ELF-1 (cell line): ENCODE measurements at regions not wholly inside any gene's neighbourhood (a gene's known extent, or its start where the extent isn't known, plus 50 kb on each side); places are given as distances from the start of the nearest gene placed in this dataset.
A peak's percentile ranks its signal among the peaks of the same experiment; 100 is the strongest.
"Not testable (repeated sequence)": the region's sequence is repeated elsewhere in the genome, so short reads cannot be mapped to it uniquely, and the experiment has no call there.

Experiments used
- DNase-seq: peaks from one replicate; pipeline ENCODE4 v3.0.0-alpha.2; 2016; ENCODE audit warnings: low read depth, low spot score

DNA sequence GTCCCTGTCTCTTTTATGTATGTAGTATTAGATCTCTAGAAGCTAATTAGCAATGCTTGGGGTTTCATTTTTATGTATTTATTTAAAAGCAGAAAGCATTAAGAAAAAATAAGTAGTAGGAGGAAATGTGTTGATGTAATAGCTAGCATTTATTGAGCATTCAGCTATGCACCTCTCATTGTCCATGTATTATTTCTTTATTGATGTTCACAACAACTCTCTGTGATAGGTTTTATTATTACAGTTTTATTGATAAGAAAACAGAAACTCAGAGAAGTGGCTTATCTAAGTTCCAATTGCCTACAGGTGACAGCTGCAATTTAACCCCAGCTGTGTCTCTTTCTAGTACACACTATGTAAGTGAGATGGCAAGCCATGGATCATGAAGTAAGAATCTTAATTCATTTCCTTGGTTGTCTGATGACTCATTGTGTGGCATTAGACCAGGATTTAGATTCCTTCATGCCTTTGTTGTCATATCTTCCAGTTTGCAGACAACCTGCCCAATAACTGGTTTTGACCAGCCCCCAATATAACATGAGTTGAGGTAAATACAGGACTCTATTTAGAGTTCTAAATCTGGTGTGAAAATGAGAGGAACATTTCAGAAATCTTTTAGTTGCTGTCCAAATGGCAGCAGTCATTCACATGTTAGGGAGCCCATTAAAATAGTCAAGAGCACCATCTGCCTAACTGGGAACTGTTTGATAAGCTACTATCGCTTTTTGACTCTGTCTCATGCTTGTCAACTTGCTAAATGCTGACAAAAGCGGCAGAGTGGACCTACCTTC lies 170.8 kb upstream of the PHACTR1 start:
- DNase-seq, result no peak

DNA sequence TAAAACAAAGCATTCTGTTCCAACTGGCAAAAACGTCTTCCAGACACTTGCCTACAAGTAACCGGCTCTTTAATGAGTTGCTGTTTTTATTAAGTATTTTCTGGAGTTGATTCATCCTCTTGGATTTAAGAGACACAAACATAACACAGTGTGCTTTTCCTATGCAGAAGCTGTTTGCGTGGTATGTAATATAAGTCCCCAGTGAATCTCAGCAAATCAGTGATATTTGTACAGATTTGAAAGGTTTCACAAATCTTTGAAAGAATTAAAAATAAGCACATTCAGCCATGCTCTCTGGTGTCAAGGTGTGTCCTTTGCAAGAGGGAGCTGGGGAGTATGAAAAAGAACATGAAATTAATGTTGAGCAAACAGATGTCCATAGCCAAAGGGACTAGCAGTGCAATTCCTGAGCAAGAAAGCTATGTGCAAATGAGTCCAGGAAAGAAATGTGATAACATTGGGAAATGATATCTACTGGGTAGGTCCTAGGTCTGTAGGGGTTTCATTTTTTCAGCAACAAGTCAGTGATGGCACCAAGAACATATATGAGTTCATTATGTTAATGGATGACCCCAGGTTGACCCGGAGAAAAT lies 170.1 kb upstream of the PHACTR1 start:
- no peak for DNase-seq

DNA sequence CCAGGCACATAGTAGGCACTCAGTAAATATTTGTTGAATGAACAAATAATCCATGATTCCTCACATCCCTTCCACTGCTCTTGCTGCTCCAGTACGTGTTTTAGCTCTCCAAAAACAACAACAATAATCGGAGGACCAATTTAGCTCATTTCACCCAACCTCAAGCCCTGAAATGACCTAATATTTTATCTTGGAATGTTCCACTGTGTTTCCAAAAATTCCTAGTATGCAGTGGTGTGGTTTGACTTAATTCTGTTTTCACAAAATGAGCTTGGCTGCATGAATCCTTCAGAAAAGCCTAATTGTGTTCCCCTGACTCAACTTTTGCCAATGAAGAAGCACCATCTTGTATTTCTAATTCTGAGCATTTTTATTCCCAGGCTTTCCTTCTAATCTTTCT lies 168.0 kb upstream of the PHACTR1 start:
- no peak for DNase-seq

DNA sequence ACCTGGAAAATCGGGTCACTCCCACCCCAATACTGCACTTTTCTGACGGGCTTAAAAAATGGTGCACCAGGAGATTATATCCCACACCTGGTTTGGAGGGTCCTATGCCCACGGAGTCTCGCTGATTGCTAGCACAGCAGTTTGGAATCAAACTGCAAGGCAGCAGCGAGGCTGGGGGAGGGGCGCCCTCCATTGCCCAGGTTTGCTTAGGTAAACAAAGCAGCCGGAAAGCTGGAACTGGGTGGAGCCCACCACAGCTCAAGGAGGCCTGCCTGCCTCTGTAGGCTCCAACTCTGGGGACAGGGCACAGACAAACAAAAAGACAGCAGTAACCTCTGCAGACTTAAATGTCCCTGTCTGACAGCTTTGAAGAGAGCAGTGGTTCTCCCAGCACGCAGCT lies 167.1 kb upstream of the PHACTR1 start:
- not testable (repeated sequence) for DNase-seq

DNA sequence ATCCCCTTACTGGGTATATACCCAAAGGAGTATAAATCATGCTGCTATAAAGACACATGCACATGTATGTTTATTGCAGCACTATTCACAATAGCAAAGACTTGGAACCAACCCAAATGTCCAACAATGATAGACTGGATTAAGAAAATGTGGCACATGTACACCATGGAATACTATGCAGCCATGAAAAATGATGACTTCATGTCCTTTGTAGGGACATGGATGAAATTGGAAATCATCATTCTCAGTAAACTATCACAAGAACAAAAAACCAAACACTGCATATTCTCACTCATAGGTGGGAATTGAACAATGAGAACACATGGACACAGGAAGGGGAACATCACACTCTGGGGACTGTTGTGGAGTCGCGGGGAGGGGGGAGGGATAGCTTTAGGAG lies 161.7 kb upstream of the PHACTR1 start:
- DNase-seq, result not testable (repeated sequence)

DNA sequence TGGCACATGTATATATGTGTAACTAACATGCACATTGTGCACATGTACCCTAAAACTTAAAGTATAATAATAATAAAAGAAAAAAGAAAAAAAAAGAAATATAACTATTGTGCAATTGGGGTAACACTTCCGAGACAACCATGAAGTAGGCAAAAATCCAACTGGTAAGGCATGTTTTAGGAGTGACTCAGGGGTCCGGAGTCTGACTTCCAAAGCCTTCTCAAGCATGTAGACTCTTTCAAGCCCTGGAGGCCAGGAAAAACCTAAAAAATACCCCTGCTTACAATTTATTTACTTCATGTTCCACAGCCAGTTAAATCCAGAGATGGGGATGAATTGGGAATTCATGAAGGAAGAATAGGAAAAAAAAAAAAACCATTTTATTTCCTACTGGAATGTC lies 161.3 kb upstream of the PHACTR1 start:
- no peak for DNase-seq

DNA sequence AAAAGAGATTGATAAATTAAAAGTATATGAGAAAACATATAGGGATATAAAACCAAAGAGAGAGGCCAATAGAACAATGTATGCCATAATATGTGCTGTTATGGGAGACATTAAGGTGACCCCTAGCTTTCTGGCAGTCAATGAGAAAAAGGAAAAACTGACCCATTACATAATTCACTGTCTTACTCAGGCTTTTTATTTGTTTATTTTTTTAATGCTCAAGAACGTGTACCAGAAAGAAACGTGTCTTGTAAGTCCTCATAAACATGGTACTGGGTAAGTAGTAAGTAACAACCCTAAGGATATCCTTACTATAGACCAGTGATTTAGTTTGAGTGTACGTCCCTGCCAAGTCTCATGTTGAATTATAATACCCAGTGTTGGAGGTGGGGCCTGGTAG lies 160.8 kb upstream of the PHACTR1 start:
- DNase-seq, result no peak

DNA sequence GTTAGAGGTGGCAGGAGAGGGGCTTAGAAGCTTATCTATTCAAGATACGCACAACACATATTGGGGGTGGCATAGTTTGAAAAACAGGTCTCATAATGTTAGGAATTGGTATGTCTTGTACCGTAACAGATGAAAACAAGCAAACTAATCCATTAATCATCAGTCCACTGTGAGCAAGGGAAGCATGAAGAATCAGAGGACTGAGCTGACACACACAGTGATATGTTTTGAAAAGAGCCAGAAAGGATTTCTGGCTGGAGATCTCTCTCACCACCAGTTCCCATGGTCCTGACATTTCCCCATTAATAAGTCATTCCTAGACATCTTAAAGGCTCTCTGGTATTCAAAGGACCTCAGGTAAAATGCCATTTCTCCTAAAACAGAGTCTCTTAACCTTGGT lies 158.8 kb upstream of the PHACTR1 start:
- no peak for DNase-seq

DNA sequence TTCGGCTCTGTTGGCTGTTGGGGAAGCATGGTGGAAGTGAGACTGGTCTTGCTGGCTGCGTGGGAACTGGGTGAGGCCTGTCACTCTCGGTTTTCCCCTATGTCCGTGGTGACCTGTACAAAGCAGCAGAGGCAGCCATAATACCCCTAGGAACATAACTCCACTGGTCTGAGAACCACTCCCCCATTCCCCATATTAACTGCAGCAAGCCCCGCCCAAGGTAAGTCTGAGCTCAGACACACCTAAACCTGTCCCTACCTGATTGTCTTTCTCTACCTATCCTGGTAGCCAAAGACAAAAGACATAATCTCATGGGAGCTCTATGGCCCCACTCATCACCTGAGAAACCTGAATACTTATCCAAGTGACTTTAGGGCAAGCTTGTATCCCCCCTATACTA lies 156.3 kb upstream of the PHACTR1 start:
- no peak for DNase-seq

DNA sequence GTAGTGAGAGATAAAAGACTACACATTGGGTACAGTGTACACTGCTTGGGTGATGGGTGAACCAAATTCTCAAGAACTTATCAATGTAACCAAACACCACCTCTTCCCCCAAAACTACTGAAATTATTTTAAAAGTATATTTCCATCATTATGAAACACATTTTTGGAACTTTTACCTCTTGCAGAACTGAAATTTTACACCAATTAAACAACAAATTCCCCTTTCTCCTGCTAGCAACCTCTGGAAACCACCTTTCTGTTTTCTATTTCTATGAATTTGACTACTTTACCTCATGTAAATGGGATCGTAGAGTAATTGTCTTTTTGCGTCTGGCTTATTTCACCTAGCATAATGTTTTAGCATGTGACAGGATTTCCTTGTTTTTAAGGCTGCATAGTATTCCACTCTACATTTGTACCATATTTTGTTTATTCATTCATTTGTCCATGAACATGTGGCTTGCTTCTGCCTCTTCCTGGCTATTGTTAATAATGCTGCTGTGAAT lies 149.9 kb upstream of the PHACTR1 start:
- DNase-seq, result no peak

DNA sequence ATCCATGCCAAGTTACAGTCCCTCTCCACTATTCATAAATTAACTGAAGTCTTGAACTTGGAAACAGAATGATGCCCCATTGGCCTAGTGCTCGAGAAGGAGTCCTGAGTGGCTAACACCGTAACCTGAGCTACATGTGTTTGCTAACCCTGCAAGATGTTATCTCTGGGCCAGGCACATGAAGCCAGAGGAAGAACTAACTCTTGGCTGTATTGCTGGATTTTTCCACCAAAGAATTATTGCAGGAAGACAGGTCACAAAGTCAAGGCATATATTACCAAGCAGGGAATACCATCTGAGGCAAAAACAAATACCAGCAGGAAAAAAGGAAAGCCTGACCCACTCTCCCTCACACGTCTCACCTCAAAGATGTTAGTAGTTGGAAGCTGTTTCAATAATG lies 148.9 kb upstream of the PHACTR1 start:
- no peak for DNase-seq

DNA sequence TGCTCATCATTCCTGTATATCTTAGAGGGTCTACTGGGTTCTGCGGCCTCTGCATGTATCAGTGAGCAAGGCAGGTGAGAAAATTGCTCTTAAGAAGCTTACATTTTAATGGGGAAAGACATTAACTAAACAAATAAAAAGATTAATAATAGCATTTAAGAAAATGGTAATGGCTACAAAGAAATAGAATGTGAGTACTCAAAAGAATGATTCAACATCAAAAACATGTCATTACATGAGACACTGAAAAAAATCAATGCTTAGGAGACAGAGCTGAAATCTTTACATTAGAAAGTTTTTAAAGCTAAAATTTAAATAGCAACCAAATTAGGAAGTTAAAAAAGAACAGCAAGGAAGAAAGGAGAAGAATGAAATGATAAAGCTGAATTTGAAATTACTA lies 146.9 kb upstream of the PHACTR1 start:
- no peak for DNase-seq

DNA sequence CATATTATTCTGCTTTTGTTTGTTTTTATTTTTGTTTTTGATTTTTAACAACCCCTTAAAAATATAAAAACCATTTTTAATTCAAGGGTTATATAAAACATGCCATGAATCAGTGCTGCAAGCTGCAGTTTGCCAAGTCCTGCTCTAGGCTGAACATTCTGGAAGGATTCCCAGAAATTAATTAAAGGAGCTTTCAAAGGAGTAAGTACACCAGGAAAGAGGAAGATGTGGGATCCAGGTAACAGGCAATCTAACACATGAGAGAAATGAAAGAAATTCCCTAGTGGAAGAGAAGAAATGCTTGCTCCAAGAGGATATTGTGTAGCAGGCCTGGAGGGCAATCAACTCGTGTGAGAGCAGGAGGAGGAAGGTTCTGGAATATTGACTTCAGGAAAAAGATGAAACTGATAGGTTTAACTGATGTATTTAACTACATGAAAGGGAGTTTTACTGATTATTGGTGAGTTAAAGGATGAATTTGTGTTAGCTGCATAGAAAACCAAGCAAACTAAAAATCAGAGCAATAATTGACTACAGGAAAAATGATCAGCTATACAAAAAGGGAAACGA lies 146.0 kb upstream of the PHACTR1 start:
- DNase-seq, result no peak

DNA sequence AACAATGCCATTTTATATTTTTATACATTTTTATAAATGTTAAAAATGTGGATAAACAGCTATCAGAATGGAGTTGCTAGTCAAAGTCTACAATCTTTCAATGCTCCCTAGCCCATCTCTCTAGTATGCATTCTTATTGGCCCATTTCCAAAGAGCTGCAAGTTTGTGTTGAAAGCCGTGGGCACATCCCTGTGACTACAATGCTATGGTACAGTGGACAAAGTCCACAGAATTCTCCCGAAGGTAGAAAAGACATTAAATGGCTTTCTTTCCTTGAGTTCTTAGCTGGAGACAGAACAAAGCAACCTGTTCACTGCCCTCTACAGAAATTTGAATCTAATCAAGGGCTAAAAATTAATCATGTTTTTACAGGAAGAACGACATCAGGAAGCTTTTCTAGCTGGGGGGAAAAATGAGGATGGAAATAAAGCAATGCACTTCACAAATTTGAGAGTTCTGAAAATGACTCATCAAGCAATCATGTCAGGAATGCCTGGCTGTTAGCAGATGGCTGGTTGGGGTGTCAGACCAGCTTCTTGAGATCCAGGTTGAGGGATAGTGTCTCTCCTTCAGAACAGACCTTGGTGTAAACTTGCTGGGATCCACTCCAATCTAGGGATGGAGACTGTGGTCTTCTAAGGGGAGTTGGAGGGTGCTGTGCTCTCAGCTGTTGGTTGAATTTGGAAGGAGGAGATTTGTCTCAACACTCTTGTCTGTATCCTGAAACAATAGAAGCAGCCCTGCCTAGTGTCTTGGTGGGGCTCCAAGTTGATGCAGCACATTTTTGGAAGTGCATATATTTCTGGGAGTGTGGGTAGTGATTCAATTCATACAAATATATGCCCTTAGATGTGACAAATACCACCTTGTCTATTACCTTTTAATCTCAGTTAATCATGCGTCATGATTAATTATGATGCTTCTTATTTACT lies 143.4 kb upstream of the PHACTR1 start:
- peak; percentile 55 for DNase-seq

DNA sequence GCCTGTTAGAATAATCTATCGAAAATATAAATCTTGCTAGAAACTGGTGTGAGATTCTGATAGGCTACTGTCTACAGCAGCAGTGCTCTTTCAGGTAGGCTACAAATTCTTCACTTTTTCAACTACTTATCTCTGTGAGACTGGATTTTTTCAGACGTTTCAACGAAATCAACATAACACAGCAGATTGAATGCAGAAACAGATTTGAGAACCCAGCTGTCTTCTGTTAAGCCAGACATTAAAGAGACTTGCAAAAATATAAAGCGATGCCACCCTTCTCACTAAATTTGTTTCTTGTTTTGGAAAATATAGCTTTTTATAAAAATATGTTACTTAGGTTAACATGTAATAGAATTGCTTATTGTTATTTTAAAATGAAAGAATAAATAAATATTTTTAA lies 140.6 kb upstream of the PHACTR1 start:
- no peak for DNase-seq

DNA sequence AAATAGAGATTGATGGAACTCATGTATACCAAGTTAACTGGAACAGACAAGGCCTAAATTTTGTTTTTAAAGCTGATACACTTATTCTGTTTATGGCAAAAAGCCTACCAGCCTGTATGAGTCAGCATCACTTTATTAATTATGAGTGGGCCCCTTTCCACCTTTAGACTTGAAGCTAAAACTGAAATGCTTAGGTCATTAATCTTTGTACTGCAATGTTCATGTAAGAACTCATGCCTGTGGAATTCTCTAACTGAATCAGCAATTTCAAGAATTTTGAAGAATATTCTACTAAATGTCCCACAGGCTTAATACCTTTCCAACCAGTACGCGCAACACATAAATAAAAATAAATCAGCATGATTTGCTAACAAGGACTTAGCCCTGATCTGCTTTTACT lies 140.2 kb upstream of the PHACTR1 start:
- no peak for DNase-seq

DNA sequence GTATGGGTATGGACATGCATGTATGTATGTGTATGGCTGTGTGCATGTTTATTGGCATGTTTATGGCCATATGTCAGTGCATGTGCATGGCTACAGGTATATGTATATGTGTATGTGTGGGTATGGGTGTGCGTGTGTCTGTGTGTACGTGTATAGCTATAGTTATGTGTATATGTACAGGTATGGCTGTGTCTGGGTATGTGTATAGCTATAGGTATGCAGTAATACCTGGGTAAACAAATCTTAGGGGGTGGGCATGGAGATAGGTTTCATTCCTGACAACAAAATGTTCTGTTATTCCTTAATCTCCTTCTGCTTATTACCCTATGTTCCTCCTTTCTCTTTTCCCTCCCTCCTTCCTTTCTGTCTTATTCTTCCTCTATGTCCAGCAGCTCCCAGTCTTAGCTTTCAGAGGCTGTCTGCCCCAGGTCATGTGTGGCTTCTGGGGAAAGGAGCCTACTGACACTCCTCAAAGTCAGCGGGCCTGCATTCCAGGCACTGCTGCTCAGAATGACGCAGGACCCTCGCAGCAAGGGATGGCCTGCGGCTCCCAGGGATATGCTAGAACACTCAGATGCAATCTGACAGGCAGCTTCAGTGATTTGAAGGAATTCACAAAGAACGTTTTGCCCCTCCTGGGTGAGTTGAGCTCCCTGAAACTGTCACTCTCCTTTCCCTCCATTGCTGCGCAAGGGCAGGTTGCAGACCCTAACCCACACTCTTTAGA lies 139.3 kb upstream of the PHACTR1 start:
- DNase-seq, result peak; percentile 94

DNA sequence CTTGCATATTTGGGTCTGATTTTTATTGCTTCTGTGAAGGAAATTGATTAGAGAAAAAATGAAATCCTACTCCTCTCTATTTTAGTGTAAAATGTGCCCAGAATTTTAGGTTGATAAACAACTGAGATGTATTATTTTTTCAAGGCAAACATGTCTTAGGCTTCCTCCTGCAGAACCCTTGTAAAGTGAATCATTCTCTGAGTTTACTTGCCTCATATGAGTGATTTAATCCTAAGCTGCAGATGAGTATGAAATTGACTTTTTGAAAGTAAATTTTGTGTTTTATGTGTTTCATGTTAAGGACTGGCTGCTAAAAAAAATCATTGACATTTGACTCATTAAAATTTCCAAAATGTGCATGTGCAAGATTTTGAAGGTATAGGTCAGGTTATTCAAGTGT lies 138.5 kb upstream of the PHACTR1 start:
- no peak for DNase-seq

DNA sequence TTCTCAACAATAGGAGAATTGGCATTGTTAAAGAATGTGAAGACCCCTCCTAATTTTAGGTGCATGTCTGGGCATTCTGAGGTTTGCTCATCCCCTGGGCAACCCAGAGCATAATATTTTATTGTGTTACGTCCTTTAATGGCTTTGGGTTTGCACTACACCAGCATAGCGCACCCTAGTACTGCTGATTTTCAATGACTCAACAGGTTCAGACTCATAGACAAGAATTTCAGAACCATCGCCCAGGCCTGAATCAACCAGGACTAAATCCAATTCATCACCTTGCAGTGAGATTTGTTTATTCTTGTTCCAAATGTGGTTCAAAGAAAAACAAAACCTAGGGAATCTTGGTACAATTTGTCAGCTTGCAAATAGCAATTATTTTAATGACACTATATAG lies 137.8 kb upstream of the PHACTR1 start:
- no peak for DNase-seq

DNA sequence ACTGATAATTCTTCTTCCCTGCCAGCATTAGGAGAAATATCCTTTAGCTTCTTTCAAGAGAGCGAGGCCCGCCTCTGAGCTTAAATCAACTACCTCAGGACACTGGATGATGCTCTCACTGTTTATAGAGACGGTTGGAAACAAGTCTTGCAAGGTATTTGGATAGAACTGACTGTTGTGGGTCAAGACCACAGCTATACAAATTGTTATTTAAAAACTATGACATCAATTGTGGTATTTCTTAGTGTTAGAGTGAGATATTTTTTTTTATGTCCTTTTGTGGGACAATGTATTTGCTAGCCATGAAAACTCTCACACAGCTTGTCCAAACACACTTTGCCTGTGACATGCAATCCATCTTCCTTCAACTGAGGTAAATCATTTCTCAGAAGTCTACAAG lies 136.3 kb upstream of the PHACTR1 start:
- no peak for DNase-seq

DNA sequence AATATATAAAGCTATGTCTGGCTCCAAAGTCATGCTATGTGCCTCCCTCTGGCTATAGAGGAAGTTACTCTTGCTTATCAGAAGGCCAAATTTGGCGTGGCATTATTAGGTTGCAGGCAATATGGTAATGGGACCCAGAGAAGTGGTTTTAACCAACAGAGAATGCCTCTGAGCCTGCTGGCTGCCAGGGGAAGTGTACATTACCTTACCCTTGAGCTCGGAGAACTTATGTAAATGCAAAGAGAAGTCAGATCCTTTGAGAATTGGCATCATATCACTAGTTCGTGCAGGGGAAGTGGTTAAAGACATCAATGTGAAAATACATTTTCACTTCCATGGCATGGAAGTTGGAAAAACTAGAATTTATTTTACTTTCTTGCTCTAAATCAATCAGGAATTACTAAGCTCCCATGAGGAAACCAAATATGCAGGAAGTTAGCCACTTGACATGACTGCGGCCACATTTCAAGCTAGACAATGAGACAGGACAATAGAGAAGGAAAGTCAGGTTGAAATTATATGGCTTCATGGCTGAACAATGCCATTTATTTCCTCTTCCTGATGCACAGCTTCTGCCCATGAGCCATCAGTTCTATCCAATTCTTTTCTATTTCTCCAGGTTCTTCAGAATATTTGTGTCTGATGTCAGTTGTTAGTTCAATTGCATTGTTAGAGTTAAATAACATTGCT lies 134.0 kb upstream of the PHACTR1 start:
- DNase-seq, result no peak
